NCI-H774 (cell line): ENCODE measurements at regions not wholly inside any gene's neighbourhood (a gene's known extent, or its start where the extent isn't known, plus 50 kb on each side); places are given as distances from the start of the nearest gene placed in this dataset.
"Not testable (repeated sequence)": the region's sequence is repeated elsewhere in the genome, so short reads cannot be mapped to it uniquely, and the experiment has no call there.

Experiments used
- DNase-seq: peaks from one replicate; lab custom pipeline; 2025; lab: John Stamatoyannopoulos, UW

GRCh38 chr9:80485420-80486250 is 913.9 kb downstream of the TLE4 start:
- no peak for DNase-seq

GRCh38 chr9:80482251-80482650 is 910.5 kb downstream of the TLE4 start:
- DNase-seq, result not testable (repeated sequence)

GRCh38 chr9:80467632-80468031 is 895.9 kb downstream of the TLE4 start:
- no peak for DNase-seq

- DNase-seq, result no peak
Measured at GRCh38 chr9:80465556-80465955, 893.8 kb downstream of the TLE4 start.

- no peak for DNase-seq
Measured at GRCh38 chr9:80449513-80449912, 877.7 kb downstream of the TLE4 start.

- no peak for DNase-seq
Measured at GRCh38 chr9:80448996-80449395, 877.2 kb downstream of the TLE4 start.

GRCh38 chr9:80447876-80448275 is 876.1 kb downstream of the TLE4 start:
- DNase-seq, result no peak

- DNase-seq, result no peak
Measured at GRCh38 chr9:80440724-80441123, 869.0 kb downstream of the TLE4 start.

GRCh38 chr9:80437825-80438224 is 866.1 kb downstream of the TLE4 start:
- DNase-seq, result no peak

- no peak for DNase-seq
Measured at GRCh38 chr9:80437091-80437640, 865.4 kb downstream of the TLE4 start.

- DNase-seq, result no peak
Measured at GRCh38 chr9:80435591-80435990, 863.8 kb downstream of the TLE4 start.

GRCh38 chr9:80426992-80427391 is 855.2 kb downstream of the TLE4 start:
- no peak for DNase-seq

- no peak for DNase-seq
Measured at GRCh38 chr9:80417211-80417773, 845.5 kb downstream of the TLE4 start.

GRCh38 chr9:80410106-80410505 is 838.3 kb downstream of the TLE4 start:
- no peak for DNase-seq

GRCh38 chr9:80407220-80407619 is 835.5 kb downstream of the TLE4 start:
- no peak for DNase-seq

- no peak for DNase-seq
Measured at GRCh38 chr9:80401243-80401642, 829.5 kb downstream of the TLE4 start.

- DNase-seq, result no peak
Measured at GRCh38 chr9:80400624-80401230, 829.0 kb downstream of the TLE4 start.

- DNase-seq, result no peak
Measured at GRCh38 chr9:80399606-80400005, 827.8 kb downstream of the TLE4 start.

- no peak for DNase-seq
Measured at GRCh38 chr9:80387828-80388227, 816.1 kb downstream of the TLE4 start.

GRCh38 chr9:80385246-80385645 is 813.5 kb downstream of the TLE4 start:
- DNase-seq, result no peak

GRCh38 chr9:80383331-80383730 is 811.6 kb downstream of the TLE4 start:
- DNase-seq, result no peak

GRCh38 chr9:80382211-80382891 is 810.6 kb downstream of the TLE4 start:
- no peak for DNase-seq
